ENCODE measurements at regions not wholly inside any gene's neighbourhood (a gene's known extent, or its start where the extent isn't known, plus 50 kb on each side); places are given as distances from the start of the nearest gene placed in this dataset.

DNA sequence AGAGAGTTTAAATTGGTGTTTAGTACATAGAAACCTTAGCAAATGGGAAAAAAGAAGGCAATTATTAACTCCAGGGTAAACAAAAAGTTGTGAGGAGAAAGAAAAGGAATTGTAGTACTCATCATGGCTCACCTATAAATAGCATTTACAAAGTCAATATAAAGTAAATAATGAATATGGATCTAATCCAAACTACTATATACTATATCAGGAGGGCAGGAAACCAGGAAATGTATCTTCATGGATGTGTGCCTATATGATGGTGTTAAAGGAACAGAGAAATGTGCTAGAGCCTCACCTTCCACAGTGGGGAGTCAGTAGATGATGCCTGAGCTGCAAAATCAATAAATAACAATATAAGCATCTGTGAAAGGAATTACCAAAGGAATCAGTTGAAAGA is 208.9 kb downstream of the FAM43A start:
- TF ChIP-seq CTCF (IDR thresholded peaks at IDR 0.05) (no peak), POLR2AphosphoS5 (IDR thresholded peaks at IDR 0.05) (no peak)

Measured in prostate gland (tissue), 2 donors.